ENCODE measurements at regions not wholly inside any gene's neighbourhood (a gene's known extent, or its start where the extent isn't known, plus 50 kb on each side); places are given as distances from the start of the nearest gene placed in this dataset.
"Not testable (repeated sequence)": the region's sequence is repeated elsewhere in the genome, so short reads cannot be mapped to it uniquely, and the experiment has no call there.

DNA sequence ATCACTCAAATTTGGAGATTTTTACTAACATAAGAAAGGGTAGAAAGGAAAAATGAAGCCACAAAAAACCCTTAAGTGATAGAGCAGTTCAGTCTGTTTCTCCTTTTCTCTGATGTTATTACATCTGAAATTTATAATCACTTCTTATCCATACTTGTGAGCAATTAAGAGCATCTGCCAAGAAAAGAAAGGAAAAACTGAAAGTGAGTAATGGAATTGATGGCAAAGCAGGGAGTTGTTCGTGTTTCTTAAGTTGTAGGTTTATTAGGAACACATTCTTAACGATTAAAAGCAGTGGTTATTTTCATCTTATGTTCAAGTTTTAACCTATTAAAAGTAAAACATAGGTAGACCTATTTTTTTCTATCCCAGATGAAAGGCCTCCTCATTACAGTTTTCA lies 277.7 kb downstream of the RND3 start:
- TF ChIP-seq, protein P1, sequence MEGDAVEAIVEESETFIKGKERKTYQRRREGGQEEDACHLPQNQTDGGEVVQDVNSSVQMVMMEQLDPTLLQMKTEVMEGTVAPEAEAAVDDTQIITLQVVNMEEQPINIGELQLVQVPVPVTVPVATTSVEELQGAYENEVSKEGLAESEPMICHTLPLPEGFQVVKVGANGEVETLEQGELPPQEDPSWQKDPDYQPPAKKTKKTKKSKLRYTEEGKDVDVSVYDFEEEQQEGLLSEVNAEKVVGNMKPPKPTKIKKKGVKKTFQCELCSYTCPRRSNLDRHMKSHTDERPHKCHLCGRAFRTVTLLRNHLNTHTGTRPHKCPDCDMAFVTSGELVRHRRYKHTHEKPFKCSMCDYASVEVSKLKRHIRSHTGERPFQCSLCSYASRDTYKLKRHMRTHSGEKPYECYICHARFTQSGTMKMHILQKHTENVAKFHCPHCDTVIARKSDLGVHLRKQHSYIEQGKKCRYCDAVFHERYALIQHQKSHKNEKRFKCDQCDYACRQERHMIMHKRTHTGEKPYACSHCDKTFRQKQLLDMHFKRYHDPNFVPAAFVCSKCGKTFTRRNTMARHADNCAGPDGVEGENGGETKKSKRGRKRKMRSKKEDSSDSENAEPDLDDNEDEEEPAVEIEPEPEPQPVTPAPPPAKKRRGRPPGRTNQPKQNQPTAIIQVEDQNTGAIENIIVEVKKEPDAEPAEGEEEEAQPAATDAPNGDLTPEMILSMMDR (conservative IDR thresholded peaks at IDR 0.05; ENCODE audit: low read length): no peak
- peak; percentile 42 for DNase-seq (ENCODE audit: low read depth)
- H3K4me3 ChIP-seq (ENCODE audit: low read length): no peak overlapping the region

DNA sequence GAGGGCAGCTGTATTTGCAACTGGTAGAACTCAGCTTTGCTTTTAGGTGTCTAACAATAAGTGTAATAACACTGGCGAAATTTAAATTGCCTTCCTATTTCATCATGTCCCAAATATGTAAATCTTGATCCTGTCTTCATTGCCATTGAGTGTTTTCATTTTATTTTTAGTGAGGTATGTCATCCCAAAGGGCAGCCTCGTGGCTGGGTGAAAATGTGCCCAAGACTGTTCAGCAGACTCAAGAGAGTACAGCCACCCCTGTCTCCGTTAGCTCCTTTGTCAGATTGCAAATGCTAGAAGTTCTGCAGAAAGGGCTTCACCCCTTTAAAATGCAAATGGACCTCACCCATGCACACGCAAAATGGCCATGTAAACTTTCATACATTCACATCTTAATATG lies 278.8 kb downstream of the RND3 start:
- no peak for DNase-seq (ENCODE audit: low read depth)
- no peak overlapping the region for H3K4me3 ChIP-seq (ENCODE audit: low read length)
- TF ChIP-seq, protein P1 (conservative IDR thresholded peaks at IDR 0.05; ENCODE audit: low read length): no peak

DNA sequence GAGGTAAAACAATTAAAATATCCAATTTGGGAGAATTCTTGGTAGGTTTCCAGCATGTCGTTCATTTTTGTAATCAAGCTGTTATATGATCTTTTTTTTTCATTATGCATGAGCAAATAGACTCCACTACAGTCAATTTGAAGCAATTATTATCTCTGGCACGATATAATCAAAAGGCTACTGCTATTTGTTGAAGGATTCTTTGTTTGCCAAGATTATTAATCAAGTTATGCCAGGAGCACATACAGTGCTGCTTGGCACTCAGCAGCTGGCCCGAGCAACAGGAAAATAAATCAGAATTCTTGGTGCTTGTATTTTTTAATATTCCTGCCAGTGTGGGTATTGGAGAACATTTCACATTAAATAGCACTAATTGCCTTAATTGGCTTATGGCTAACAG lies 279.5 kb downstream of the RND3 start:
- DNase-seq (ENCODE audit: low read depth): no peak
- TF ChIP-seq, protein P1 (conservative IDR thresholded peaks at IDR 0.05; ENCODE audit: low read length): no peak

DNA sequence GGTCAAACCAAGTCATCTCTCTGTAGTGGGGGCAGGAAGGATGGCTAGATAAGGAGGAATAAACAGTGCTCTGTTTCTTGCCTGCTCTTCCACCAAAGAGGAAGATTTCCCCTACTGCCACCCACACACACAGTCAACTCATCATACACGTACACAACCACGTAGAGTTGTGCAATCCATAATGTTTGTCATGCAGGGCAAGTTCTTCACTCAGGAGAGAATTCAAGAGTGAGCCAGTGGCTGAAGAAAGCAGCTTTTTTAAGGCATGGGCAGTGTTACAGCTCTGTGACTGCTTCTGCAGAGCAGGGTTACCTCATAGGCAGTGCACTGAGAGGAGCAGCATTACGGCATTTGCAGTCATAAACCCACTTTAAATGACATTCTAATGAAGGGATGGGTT lies 283.0 kb downstream of the RND3 start:
- H3K4me3 ChIP-seq (ENCODE audit: low read length): no peak overlapping the region
- peak; percentile 91 for DNase-seq (ENCODE audit: low read depth)
- TF ChIP-seq, protein P1 (conservative IDR thresholded peaks at IDR 0.05; ENCODE audit: low read length): no peak

More for the DNA sequence above, 279.5 kb downstream of the RND3 start:
- H3K4me3 ChIP-seq (ENCODE audit: low read length): no peak overlapping the region

DNA sequence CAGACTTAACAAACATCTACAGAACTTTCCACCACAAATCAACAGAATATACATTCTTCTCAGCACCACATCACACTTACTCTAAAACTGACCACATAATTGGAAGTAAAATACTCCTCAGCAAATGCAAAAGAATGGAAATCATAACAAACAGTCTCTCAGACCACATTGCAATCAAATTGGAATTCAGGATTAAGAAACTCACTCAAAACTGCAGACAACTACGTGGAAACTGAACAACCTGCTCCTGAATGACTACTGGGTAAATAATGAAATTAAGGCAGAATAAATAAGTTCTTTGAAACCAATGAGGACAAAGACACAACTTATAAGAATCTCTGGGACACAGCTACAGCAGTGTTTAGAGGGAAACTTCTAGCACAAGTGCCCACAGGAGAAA lies 292.7 kb downstream of the RND3 start:
- not testable (repeated sequence) for H3K4me3 ChIP-seq (ENCODE audit: low read length)
- DNase-seq (ENCODE audit: low read depth): peak; percentile 53

DNA sequence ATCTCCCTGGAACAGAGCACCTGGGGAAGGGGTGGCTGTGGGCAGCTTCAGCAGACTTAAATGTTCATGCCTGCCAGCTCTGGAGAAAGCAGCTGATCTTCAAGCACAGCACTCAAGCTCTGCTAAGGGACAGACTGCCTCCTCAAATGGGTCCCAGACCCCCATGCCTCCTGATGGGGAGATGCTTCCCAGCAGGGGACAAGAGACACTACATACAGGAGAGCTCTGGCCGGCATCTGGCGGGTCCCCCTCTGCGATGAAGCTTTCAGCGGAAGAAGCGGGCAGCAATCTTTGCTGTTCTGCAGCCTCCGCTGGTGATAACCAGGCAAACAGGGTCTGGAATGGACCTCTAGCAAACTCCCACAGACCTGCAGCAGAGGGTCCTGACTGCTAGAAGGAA lies 294.8 kb downstream of the RND3 start:
- TF ChIP-seq, protein P1 (conservative IDR thresholded peaks at IDR 0.05; ENCODE audit: low read length): no peak
- DNase-seq (ENCODE audit: low read depth): no peak
- H3K4me3 ChIP-seq (ENCODE audit: low read length): no peak overlapping the region

DNA sequence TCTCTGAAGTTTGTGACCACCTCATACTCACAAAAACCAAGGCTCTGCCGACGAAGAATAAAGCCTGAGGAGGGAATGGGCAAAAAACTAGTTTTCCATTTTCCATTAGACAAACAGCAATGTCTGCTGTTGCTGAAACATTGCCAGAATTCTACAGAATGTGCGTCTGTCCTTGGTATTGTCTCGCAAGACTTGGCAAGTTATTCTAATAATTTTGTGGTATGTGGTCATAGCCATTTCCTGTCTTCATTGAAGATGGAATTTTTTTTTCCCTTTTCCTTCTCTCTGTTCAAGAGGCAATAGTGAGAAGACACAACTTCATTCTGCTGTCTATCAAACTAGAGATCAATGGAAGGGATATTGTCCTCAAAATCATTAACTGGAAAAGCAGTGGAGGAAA lies 296.1 kb downstream of the RND3 start:
- no peak overlapping the region for H3K4me3 ChIP-seq (ENCODE audit: low read length)
- peak; percentile 91 for DNase-seq (ENCODE audit: low read depth)
- TF ChIP-seq, protein P1 (conservative IDR thresholded peaks at IDR 0.05; ENCODE audit: low read length): no peak

DNA sequence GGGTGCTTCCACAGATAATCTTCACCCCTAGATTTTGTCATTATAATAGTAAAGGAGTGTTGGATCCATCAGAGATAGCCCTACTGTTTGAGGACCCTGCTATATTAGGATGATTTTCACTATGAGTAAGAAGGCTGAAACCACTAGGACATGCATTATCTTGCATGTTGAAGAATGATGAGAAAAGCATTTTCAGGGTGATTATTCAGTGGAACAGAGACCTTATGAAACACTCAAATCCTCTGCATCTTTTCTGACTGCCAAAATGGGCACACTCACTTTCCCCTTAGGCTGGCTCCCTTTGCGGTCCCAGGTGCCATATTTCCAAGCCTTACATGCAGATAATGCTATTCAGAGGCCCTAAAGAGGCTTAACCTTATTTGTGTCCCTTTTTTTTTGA lies 296.9 kb downstream of the RND3 start:
- no peak overlapping the region for H3K4me3 ChIP-seq (ENCODE audit: low read length)
- no peak for DNase-seq (ENCODE audit: low read depth)
- TF ChIP-seq, protein P1 (conservative IDR thresholded peaks at IDR 0.05; ENCODE audit: low read length): no peak

Measured in AG10803 (cell line).